Stimulated activated CD8-positive, alpha-beta memory T cell treated with anti-CD3 and anti-CD28 coated beads, Interleukin-4, amount 100 ng/mL, for 4 hours (primary cell): ENCODE measurements at regions not wholly inside any gene's neighbourhood (a gene's known extent, or its start where the extent isn't known, plus 50 kb on each side); places are given as distances from the start of the nearest gene placed in this dataset.

ENCODE experiments used
- DNase-seq, 2 donors: peaks; one replicate each; pipeline ENCODE4 v3.0.0-alpha.2; 2020; ENCODE audit warnings: low read depth in 2 of 2, low spot score in 1 of 2

- no peak for DNase-seq
Observed at GRCh38 chr13:99893567-99893966, 78.0 kb downstream of the ZIC5 start.

GRCh38 chr13:99892866-99893504 lies 78.6 kb downstream of the ZIC5 start:
- no peak for DNase-seq

GRCh38 chr13:99892196-99892613 lies 79.4 kb downstream of the ZIC5 start:
- no peak for DNase-seq

- no peak for DNase-seq
Observed at GRCh38 chr13:99886706-99887105, 84.9 kb downstream of the ZIC5 start.

- DNase-seq: no peak
Observed at GRCh38 chr13:99884913-99885312, 86.7 kb downstream of the ZIC5 start.

- no peak for DNase-seq
Observed at GRCh38 chr13:99883805-99884204, 87.8 kb downstream of the ZIC5 start.

GRCh38 chr13:99878921-99879610 lies 92.5 kb downstream of the ZIC5 start:
- DNase-seq: no peak

- DNase-seq: no peak
Observed at GRCh38 chr13:99876651-99877050, 94.9 kb downstream of the ZIC5 start.

GRCh38 chr13:99875391-99875790 lies 96.2 kb downstream of the ZIC5 start:
- DNase-seq: no peak

- no peak for DNase-seq
Observed at GRCh38 chr13:99873832-99874430, 97.6 kb downstream of the ZIC5 start.

- DNase-seq: no peak
Observed at GRCh38 chr13:99873141-99873540, 98.4 kb downstream of the ZIC5 start.

- no peak for DNase-seq
Observed at GRCh38 chr13:99871249-99871898, 100.2 kb downstream of the ZIC5 start.

GRCh38 chr13:99870541-99870940 lies 101.0 kb downstream of the ZIC5 start:
- DNase-seq: no peak

- no peak for DNase-seq
Observed at GRCh38 chr13:99869830-99870229, 101.7 kb downstream of the ZIC5 start.

GRCh38 chr13:99868767-99869166 lies 102.8 kb downstream of the ZIC5 start:
- DNase-seq: no peak

- no peak for DNase-seq
Observed at GRCh38 chr13:99867535-99868257, 103.9 kb downstream of the ZIC5 start.

- DNase-seq: no peak
Observed at GRCh38 chr13:99866781-99867180, 104.8 kb downstream of the ZIC5 start.

- no peak for DNase-seq
Observed at GRCh38 chr13:99865420-99865930, 106.1 kb downstream of the ZIC5 start.

- no peak for DNase-seq
Observed at GRCh38 chr13:99864627-99864990, 107.0 kb downstream of the ZIC5 start.

- no peak for DNase-seq
Observed at GRCh38 chr13:99863789-99864626, 107.6 kb downstream of the ZIC5 start.
